ENCODE measurements at regions not wholly inside any gene's neighbourhood (a gene's known extent, or its start where the extent isn't known, plus 50 kb on each side); places are given as distances from the start of the nearest gene placed in this dataset.
A peak's percentile ranks its signal among the peaks of the same experiment; 100 is the strongest.

GRCh38 chr9:105158898-105159297, 85.6 kb upstream of the SLC44A1 start:
- Histone ChIP-seq H3K9me2 (ENCODE audit: low read depth, low read length) (no peaks in the 10 kb centered on the region), H2AFZ (ENCODE audit: low read length) (0 out of 2 replicates have a peak overlapping the region, but pooled peaks have one; percentile 71), H3K4me2 (ENCODE audit: low read length) (no peak overlapping the region), H3K9ac (ENCODE audit: low read length) (no peak overlapping the region), H3F3A (ENCODE audit: insufficient read depth, low read length) (no peaks in the 10 kb centered on the region), H3K36me3 (ENCODE audit: insufficient read depth, low read length) (no peaks in the 10 kb centered on the region), H3K9me3 (ENCODE audit: low read length) (no peaks in the 10 kb centered on the region), H4K20me1 (ENCODE audit: insufficient read depth, low read length) (no peaks in the 10 kb centered on the region), H3K27me3 (ENCODE audit: insufficient read depth, low read length) (no peaks in the 10 kb centered on the region), H3K4me1 (ENCODE audit: insufficient read depth, low read length, severe bottlenecking) (peaks cover 13% of the 10 kb centered on the region), H3K27ac (ENCODE audit: low read depth, low read length, poor library complexity, severe bottlenecking) (no peak overlapping the region), H3K79me2 (ENCODE audit: insufficient read depth, low read length) (no peaks in the 10 kb centered on the region), H3K4me3 (ENCODE audit: low read depth, low read length, poor library complexity, severe bottlenecking) (no peak overlapping the region)
- TF ChIP-seq EZH2 (IDR thresholded peaks at IDR 0.05; ENCODE audit: borderline replicate concordance, low read length) (no peak), CTCF (IDR thresholded peaks at IDR 0.05; ENCODE audit: low read length) (no peak)

GRCh38 chr9:105168870-105169319, 75.6 kb upstream of the SLC44A1 start:
- H3K9me2 ChIP-seq (ENCODE audit: low read depth, low read length): no peaks in the 10 kb centered on the region
- no peaks in the 10 kb centered on the region for H3K36me3 ChIP-seq (ENCODE audit: insufficient read depth, low read length)
- H3K4me2 ChIP-seq (ENCODE audit: low read length): no peak overlapping the region
- no peaks in the 10 kb centered on the region for H3K79me2 ChIP-seq (ENCODE audit: insufficient read depth, low read length)
- no peaks in the 10 kb centered on the region for H3K9me3 ChIP-seq (ENCODE audit: low read length)
- TF ChIP-seq EZH2 (IDR thresholded peaks at IDR 0.05; ENCODE audit: borderline replicate concordance, low read length): no peak
- no peak for TF ChIP-seq CTCF (IDR thresholded peaks at IDR 0.05; ENCODE audit: low read length)
- no peaks in the 10 kb centered on the region for H3K4me1 ChIP-seq (ENCODE audit: insufficient read depth, low read length, severe bottlenecking)
- no peaks in the 10 kb centered on the region for H4K20me1 ChIP-seq (ENCODE audit: insufficient read depth, low read length)
- H2AFZ ChIP-seq (ENCODE audit: low read length): no peak overlapping the region
- no peaks in the 10 kb centered on the region for H3F3A ChIP-seq (ENCODE audit: insufficient read depth, low read length)
- no peaks in the 10 kb centered on the region for H3K27me3 ChIP-seq (ENCODE audit: insufficient read depth, low read length)
- no peak overlapping the region for H3K4me3 ChIP-seq (ENCODE audit: low read depth, low read length, poor library complexity, severe bottlenecking)
- no peak overlapping the region for H3K27ac ChIP-seq (ENCODE audit: low read depth, low read length, poor library complexity, severe bottlenecking)
- H3K9ac ChIP-seq (ENCODE audit: low read length): no peak overlapping the region

- H3K4me1 ChIP-seq (ENCODE audit: insufficient read depth, low read length, severe bottlenecking): no peaks in the 10 kb centered on the region
- no peak for TF ChIP-seq CTCF (IDR thresholded peaks at IDR 0.05; ENCODE audit: low read length)
- no peak for TF ChIP-seq EZH2 (IDR thresholded peaks at IDR 0.05; ENCODE audit: borderline replicate concordance, low read length)
- H4K20me1 ChIP-seq (ENCODE audit: insufficient read depth, low read length): no peaks in the 10 kb centered on the region
- H3K79me2 ChIP-seq (ENCODE audit: insufficient read depth, low read length): no peaks in the 10 kb centered on the region
- H3K9me3 ChIP-seq (ENCODE audit: low read length): no peaks in the 10 kb centered on the region
- no peak overlapping the region for H3K27ac ChIP-seq (ENCODE audit: low read depth, low read length, poor library complexity, severe bottlenecking)
- H3K4me2 ChIP-seq (ENCODE audit: low read length): no peak overlapping the region
- H3K36me3 ChIP-seq (ENCODE audit: insufficient read depth, low read length): no peaks in the 10 kb centered on the region
- H2AFZ ChIP-seq (ENCODE audit: low read length): no peak overlapping the region
- H3K4me3 ChIP-seq (ENCODE audit: low read depth, low read length, poor library complexity, severe bottlenecking): no peak overlapping the region
- H3K9me2 ChIP-seq (ENCODE audit: low read depth, low read length): no peaks in the 10 kb centered on the region
- H3K9ac ChIP-seq (ENCODE audit: low read length): no peak overlapping the region
- H3K27me3 ChIP-seq (ENCODE audit: insufficient read depth, low read length): no peaks in the 10 kb centered on the region
- H3F3A ChIP-seq (ENCODE audit: insufficient read depth, low read length): no peaks in the 10 kb centered on the region
Measured at GRCh38 chr9:105171076-105171475, 73.4 kb upstream of the SLC44A1 start.
